Central memory CD8-positive, alpha-beta T cell (primary cell): ENCODE measurements at regions not wholly inside any gene's neighbourhood (a gene's known extent, or its start where the extent isn't known, plus 50 kb on each side); places are given as distances from the start of the nearest gene placed in this dataset.
A peak's percentile ranks its signal among the peaks of the same experiment; 100 is the strongest.
"Not testable (repeated sequence)": the region's sequence is repeated elsewhere in the genome, so short reads cannot be mapped to it uniquely, and the experiment has no call there.

Experiments used
- ATAC-seq: fragments of 150-1000 bp; cut with Tn5 transposase; replicated peaks from 2 replicates; pipeline ENCODE4 v1.10.0; 2022; ENCODE audit warnings: mild to moderate bottlenecking, moderate FRiP score, moderate number of reproducible peaks; ENCODE audit not compliant: poor library complexity, severe bottlenecking; ENCODE audit errors: extremely low read depth
- DNase-seq, 2 donors: peaks; one replicate each; pipeline ENCODE4 v3.0.0; 2021; ENCODE audit warnings: low spot score in 2 of 2
- H3K27ac Mint-ChIP-seq: one replicate; pipeline ENCODE4 v1.8.0; 2022; ENCODE audit warnings: low read depth, mild to moderate bottlenecking, moderate library complexity, mixed read lengths
- H3K27me3 Mint-ChIP-seq: one replicate; pipeline ENCODE4 v1.8.0; 2022; ENCODE audit warnings: mixed read lengths
- H3K36me3 Mint-ChIP-seq: one replicate; pipeline ENCODE4 v1.8.0; 2022; ENCODE audit warnings: mild to moderate bottlenecking, moderate library complexity, mixed read lengths; ENCODE audit not compliant: insufficient read depth
- H3K4me1 Mint-ChIP-seq: one replicate; pipeline ENCODE4 v1.8.0; 2022; ENCODE audit warnings: mixed read lengths
- H3K4me3 Mint-ChIP-seq: one replicate; pipeline ENCODE4 v1.8.0; 2022; ENCODE audit warnings: mild to moderate bottlenecking, moderate library complexity, mixed read lengths
- H3K9me3 Mint-ChIP-seq: one replicate; pipeline ENCODE4 v1.8.0; 2022; ENCODE audit warnings: mixed read lengths

DNA sequence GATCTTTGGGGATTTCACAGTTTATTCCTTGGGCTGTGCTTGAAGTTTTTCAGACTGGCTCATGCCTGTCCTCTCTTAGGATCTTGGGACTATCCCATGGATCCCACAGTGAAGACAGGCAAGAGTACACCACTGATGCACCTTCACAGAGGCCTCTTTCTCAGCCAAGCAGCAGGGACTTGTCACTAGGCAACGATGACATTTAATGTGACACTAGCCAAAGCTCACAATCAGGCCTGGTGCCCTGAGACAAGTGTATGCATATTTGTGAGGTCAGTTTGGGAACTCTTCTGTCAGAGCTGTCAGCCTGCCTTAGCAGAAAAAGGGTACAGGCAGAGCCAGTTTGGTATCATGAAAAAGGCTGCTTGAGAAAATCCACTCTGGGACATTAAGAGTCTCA, 68.7 kb downstream of the RBMY1F start:
- H3K27ac Mint-ChIP-seq, H3K4me3 Mint-ChIP-seq, H3K4me1 Mint-ChIP-seq, DNase-seq, H3K27me3 Mint-ChIP-seq, ATAC-seq, H3K36me3 Mint-ChIP-seq, H3K9me3 Mint-ChIP-seq: not testable (repeated sequence)

- not testable (repeated sequence) for H3K36me3 Mint-ChIP-seq, H3K9me3 Mint-ChIP-seq, H3K4me1 Mint-ChIP-seq, H3K4me3 Mint-ChIP-seq, H3K27me3 Mint-ChIP-seq, ATAC-seq, H3K27ac Mint-ChIP-seq, DNase-seq
These were observed 74.6 kb downstream of the RBMY1F start for GRCh38 chrY:22108165-22108564.

- H3K27me3 Mint-ChIP-seq, H3K4me1 Mint-ChIP-seq, H3K9me3 Mint-ChIP-seq, H3K4me3 Mint-ChIP-seq, DNase-seq, ATAC-seq, H3K36me3 Mint-ChIP-seq, H3K27ac Mint-ChIP-seq: not testable (repeated sequence)
These were observed 81.2 kb downstream of the RBMY1F start for GRCh38 chrY:22101547-22101946.

DNA sequence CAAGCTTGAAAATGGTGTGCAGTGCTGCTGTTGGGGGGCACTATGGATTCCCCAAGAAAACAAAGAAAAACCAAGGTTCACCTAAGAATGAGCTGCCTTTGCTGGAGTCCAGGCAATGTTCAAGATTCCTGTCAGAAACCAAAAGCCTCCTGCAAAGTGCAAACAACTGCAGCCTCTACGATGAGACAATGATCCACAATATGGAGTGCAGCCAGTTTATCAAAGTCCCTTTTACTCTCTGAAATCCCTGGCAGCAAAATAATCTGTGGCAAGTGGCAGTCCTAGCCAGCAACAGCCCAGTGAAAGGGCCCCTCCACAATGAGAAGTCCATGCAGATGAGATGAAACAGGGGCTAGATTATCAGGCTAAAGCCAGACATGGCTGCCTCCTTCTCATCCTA, 85.4 kb downstream of the RBMY1F start:
- not testable (repeated sequence) for DNase-seq, H3K36me3 Mint-ChIP-seq, H3K27me3 Mint-ChIP-seq, H3K27ac Mint-ChIP-seq, H3K9me3 Mint-ChIP-seq, ATAC-seq, H3K4me1 Mint-ChIP-seq, H3K4me3 Mint-ChIP-seq

- peak; percentile 59 for ATAC-seq
- not testable (repeated sequence) for H3K36me3 Mint-ChIP-seq, H3K27me3 Mint-ChIP-seq, H3K4me3 Mint-ChIP-seq, H3K9me3 Mint-ChIP-seq, H3K4me1 Mint-ChIP-seq, H3K27ac Mint-ChIP-seq, DNase-seq
These were observed 96.6 kb downstream of the RBMY1F start for GRCh38 chrY:22085975-22086645.

GRCh38 chrY:22072270-22072669, 110.5 kb downstream of the RBMY1F start:
- H3K4me1 Mint-ChIP-seq, H3K9me3 Mint-ChIP-seq, H3K27me3 Mint-ChIP-seq, H3K36me3 Mint-ChIP-seq, ATAC-seq, H3K27ac Mint-ChIP-seq, H3K4me3 Mint-ChIP-seq, DNase-seq: not testable (repeated sequence)

- H3K27me3 Mint-ChIP-seq, H3K4me1 Mint-ChIP-seq, H3K9me3 Mint-ChIP-seq, H3K4me3 Mint-ChIP-seq, H3K27ac Mint-ChIP-seq, H3K36me3 Mint-ChIP-seq, DNase-seq, ATAC-seq: not testable (repeated sequence)
These were observed 122.6 kb downstream of the RBMY1F start for GRCh38 chrY:22060149-22060548.

- not testable (repeated sequence) for H3K27me3 Mint-ChIP-seq, H3K4me3 Mint-ChIP-seq, DNase-seq, H3K9me3 Mint-ChIP-seq, ATAC-seq, H3K36me3 Mint-ChIP-seq, H3K27ac Mint-ChIP-seq, H3K4me1 Mint-ChIP-seq
These were observed 95.2 kb upstream of the RBMY1E start for GRCh38 chrY:22013010-22013409.

DNA sequence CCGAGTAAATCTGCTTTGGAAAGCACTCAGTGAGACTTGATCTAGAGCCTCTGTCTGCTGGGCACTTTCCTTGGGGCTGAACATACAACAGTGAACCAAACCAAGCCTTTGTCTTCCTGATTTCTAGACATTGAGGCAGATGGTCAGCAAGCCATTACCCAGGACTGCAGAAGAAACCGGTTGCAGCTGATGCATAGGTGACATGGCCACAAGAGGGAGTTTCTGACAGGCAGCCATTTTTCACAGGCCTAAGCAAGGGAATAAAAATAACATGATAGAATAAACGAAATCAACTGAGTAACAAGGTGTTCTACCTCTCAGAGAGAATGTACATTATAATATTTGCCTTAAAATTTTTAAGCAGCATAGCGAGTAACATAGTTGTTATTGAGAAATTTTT, 83.3 kb upstream of the RBMY1E start:
- H3K4me3 Mint-ChIP-seq, H3K27me3 Mint-ChIP-seq, H3K36me3 Mint-ChIP-seq, H3K27ac Mint-ChIP-seq, H3K4me1 Mint-ChIP-seq, H3K9me3 Mint-ChIP-seq, DNase-seq: not testable (repeated sequence)
- ATAC-seq, result peak; percentile 18

DNA sequence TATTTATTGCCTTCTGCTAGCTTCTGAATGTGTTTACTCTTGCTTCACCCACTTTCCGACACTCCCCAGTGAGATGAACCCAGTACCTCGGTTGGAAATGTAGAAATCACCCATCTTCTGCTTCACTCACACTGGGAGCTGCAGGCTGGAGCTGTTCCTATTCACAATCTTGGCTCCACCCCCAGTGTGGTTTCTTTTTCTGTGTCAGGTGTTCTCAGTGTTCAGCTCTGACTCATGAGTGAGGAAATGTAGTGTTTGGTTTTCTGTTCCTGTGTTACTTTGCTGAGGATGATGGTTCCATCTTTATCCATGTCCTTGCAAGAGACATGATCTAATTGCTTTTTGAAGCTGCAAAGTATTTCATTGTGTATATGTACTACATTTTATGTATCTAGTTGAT, 69.4 kb upstream of the RBMY1E start:
- not testable (repeated sequence) for H3K9me3 Mint-ChIP-seq, H3K27me3 Mint-ChIP-seq, H3K4me3 Mint-ChIP-seq, DNase-seq, H3K27ac Mint-ChIP-seq, H3K36me3 Mint-ChIP-seq, H3K4me1 Mint-ChIP-seq
- ATAC-seq, result peak; percentile 52

DNA sequence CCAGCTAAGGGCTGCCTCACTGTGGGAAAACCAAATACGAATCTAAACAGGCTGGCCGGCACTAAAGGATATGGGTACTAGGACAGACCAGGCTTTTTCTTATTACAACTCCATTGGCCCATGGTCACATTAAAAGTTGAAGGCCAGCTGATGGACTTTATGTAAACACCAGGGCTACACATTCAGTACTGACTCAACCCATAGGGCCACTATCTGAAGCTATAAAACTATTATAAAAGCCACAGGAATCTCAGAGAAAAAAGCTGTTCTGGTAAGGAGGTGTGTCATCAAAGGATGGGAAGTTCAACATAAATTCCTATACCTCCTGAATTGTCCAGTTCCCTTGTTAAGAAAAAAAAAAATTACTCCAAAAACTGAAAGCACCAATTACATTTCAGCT, 63.1 kb upstream of the RBMY1E start:
- not testable (repeated sequence) for ATAC-seq, H3K27me3 Mint-ChIP-seq

GRCh38 chrY:21980348-21980747, 62.5 kb upstream of the RBMY1E start:
- H3K27ac Mint-ChIP-seq, H3K9me3 Mint-ChIP-seq, ATAC-seq, DNase-seq, H3K4me1 Mint-ChIP-seq, H3K27me3 Mint-ChIP-seq, H3K4me3 Mint-ChIP-seq, H3K36me3 Mint-ChIP-seq: not testable (repeated sequence)

More for the DNA sequence above, 63.1 kb upstream of the RBMY1E start:
- H3K9me3 Mint-ChIP-seq, H3K27ac Mint-ChIP-seq, DNase-seq, H3K4me1 Mint-ChIP-seq, H3K4me3 Mint-ChIP-seq, H3K36me3 Mint-ChIP-seq: not testable (repeated sequence)

DNA sequence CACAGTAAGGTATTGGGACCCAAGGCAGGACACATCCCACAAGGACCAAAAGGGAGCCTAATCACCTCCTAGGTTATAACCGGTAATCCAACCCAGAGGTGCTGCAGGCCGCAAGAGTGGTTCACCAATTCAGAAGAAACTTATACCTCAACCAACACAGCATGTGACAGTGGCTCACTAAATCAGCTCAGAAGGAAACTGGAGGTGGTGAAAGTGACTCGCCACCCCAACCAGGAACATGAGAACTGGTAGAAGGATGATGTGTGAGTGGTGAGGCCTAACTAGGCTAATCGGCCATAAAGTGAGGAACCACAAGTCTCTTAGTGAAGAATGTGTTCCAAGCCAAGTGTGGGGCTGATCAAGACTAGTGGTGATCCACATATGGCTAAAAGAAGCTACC, 61.3 kb upstream of the RBMY1E start:
- not testable (repeated sequence) for H3K27me3 Mint-ChIP-seq, H3K9me3 Mint-ChIP-seq, H3K36me3 Mint-ChIP-seq, H3K4me3 Mint-ChIP-seq, DNase-seq, H3K4me1 Mint-ChIP-seq, H3K27ac Mint-ChIP-seq
- peak; percentile 30 for ATAC-seq

DNA sequence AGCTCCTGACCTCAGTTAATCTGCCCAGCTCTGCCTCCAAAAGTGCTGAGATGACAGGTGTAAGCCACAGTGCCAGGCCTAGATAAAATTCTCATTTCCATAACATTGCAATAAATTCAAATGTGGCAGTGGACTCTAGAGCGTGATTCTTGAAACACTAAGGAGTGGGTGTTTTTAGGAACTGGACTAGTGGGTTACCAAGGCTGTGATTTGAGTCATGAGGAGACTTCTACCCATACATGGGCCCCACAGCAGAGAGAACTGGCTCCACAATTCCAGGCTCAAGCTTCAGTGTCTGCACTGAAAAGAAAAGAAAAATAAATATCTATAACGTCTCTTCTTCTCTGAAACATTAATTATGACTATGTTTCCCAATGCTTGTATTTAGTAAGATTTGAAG, 60.4 kb upstream of the RBMY1E start:
- not testable (repeated sequence) for DNase-seq, H3K4me3 Mint-ChIP-seq

More for the DNA sequence above, 60.4 kb upstream of the RBMY1E start:
- not testable (repeated sequence) for H3K9me3 Mint-ChIP-seq, H3K36me3 Mint-ChIP-seq, ATAC-seq, H3K4me1 Mint-ChIP-seq, H3K27me3 Mint-ChIP-seq, H3K27ac Mint-ChIP-seq
